ENCODE measurements at regions not wholly inside any gene's neighbourhood (a gene's known extent, or its start where the extent isn't known, plus 50 kb on each side); places are given as distances from the start of the nearest gene placed in this dataset.

GRCh38 chr11:81000334-81000733 is 1559.5 kb upstream of the TENM4 start:
- no peak for DNase-seq
- TF ChIP-seq POLR2A (IDR thresholded peaks at IDR 0.05; ENCODE audit: low read length) (no peak), GATA1 (IDR thresholded peaks at IDR 0.05; ENCODE audit: low read depth, low read length) (no peak)

GRCh38 chr11:80995523-80995922 is 1554.7 kb upstream of the TENM4 start:
- TF ChIP-seq POLR2A (IDR thresholded peaks at IDR 0.05; ENCODE audit: low read length) (no peak), GATA1 (IDR thresholded peaks at IDR 0.05; ENCODE audit: low read depth, low read length) (no peak)
- DNase-seq = no peak

- DNase-seq = no peak
- TF ChIP-seq POLR2A (IDR thresholded peaks at IDR 0.05; ENCODE audit: low read length) (no peak), GATA1 (IDR thresholded peaks at IDR 0.05; ENCODE audit: low read depth, low read length) (no peak)
Observed at GRCh38 chr11:80993536-80993935, 1552.7 kb upstream of the TENM4 start.

GRCh38 chr11:80990885-80991284 is 1550.1 kb upstream of the TENM4 start:
- no peak for DNase-seq
- no peak for TF ChIP-seq GATA1 (IDR thresholded peaks at IDR 0.05; ENCODE audit: low read depth, low read length)
- TF ChIP-seq POLR2A (IDR thresholded peaks at IDR 0.05; ENCODE audit: low read length) = no peak

DNA sequence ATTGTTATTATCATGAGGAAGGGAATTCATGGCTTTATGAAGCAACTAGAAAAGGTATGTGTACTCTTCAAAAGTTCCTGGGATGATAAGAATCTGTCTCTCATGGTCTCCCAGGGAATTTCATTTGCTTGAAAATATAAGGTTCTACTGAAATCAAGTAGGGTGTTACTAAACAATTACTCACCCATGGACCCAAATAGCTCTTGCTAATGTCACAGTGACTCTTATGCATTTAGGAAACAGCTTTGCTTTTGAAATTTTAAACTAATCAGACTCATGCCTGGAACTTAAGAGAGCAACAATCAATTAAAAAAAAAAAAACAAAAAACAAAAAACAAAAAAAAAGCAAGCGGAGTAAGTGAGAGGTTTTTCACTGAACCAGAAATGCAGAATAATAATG is 1546.3 kb upstream of the TENM4 start:
- DNase-seq = no peak
- no peak for TF ChIP-seq POLR2A (IDR thresholded peaks at IDR 0.05; ENCODE audit: low read length)
- TF ChIP-seq GATA1 (IDR thresholded peaks at IDR 0.05; ENCODE audit: low read depth, low read length) = no peak

- no peak for DNase-seq
- no peak for TF ChIP-seq GATA1 (IDR thresholded peaks at IDR 0.05; ENCODE audit: low read depth, low read length)
- no peak for TF ChIP-seq POLR2A (IDR thresholded peaks at IDR 0.05; ENCODE audit: low read length)
Observed at GRCh38 chr11:80986421-80987074, 1545.7 kb upstream of the TENM4 start.

- no peak for DNase-seq
- no peak for TF ChIP-seq GATA1 (IDR thresholded peaks at IDR 0.05; ENCODE audit: low read depth, low read length)
- no peak for TF ChIP-seq POLR2A (IDR thresholded peaks at IDR 0.05; ENCODE audit: low read length)
Observed at GRCh38 chr11:80980227-80980626, 1539.4 kb upstream of the TENM4 start.

DNA sequence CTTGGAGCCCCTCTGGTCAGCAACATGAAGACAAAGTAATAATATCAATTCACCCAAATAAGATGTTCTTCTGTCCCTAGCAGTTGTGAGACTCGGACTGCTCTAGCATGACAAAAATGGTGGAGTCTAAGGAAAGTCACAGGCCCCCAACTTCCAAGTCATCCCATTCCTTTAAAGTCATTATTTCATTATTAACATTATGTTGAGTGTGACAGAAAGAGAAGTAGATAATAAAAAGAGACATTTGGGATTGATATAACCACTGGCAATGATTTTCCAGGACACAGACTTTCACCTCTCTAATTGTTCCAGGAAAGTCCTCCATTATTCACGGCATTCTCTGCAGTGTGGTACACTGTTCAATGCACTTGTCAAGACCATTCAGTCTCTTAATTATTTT is 1533.0 kb upstream of the TENM4 start:
- no peak for DNase-seq
- TF ChIP-seq POLR2A (IDR thresholded peaks at IDR 0.05; ENCODE audit: low read length) (no peak), GATA1 (IDR thresholded peaks at IDR 0.05; ENCODE audit: low read depth, low read length) (no peak)

DNA sequence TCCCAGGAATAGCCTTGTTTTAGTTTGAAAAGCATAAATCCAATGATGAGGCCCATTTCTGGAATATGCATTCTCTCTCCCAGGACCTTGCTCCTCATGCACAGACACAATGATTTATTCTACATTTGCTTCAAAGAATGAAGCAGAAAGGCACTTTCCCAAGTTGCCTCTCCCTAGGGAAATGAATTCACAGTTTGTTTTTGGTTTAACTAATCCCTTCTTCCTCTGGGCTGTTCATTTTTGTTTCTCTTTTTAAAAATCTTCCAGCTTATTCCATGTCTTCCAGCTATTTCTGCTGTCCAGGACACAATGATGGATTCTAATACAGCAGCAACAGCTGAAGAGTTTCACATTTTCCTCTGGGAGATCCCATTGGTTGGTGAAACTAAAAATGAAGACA is 1529.2 kb upstream of the TENM4 start:
- TF ChIP-seq POLR2A (IDR thresholded peaks at IDR 0.05; ENCODE audit: low read length) (no peak), GATA1 (IDR thresholded peaks at IDR 0.05; ENCODE audit: low read depth, low read length) (no peak)
- DNase-seq = no peak

DNA sequence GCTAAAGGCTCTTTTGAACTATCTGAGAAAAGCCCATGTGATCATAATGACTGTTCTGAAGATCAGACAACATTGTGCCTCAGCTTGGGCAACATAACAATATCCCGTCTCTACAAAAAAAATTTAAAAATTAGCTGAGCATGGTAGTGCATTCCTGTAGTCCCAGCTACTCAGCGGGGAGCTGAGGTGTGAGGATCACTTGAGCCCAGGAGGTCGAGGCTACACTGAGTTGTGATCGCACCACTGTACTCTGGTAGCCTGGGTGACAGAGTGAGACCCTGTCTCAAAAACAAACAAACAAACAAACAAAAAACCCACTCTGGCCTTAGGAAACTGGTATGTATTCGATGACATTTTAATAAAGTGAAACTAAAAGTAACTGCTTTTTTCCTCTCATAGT is 1526.8 kb upstream of the TENM4 start:
- no peak for TF ChIP-seq GATA1 (IDR thresholded peaks at IDR 0.05; ENCODE audit: low read depth, low read length)
- TF ChIP-seq POLR2A (IDR thresholded peaks at IDR 0.05; ENCODE audit: low read length) = no peak
- no peak for DNase-seq

DNA sequence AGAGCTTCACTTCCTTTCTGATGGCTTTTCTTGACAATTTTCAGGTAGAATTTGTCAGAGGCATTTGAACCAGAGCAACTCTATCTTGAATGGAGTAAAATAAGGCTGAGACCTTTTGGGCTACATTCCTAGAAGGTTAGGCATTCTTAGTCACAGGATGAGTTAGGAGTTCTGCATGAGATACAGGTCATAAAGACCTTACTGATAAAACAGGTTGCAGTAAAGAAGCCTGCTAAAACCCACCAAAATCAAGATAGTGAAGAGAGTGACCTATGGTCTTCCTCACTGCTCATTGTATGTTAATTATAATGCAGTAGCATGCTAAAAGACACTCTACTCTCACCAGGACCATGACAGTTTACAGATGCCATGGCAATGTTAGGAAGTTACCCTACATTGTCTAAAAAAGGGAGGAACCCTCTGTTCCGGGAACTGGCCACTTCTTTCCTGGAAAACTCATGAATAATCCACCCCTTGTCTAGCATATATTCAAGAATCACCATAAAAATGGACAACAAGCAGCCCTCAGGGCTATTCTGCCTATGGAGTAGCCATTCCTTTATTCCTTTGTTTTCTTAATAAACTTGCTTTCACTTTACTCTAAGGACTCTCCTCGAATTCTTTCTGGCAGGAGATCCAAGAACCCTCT is 1519.7 kb upstream of the TENM4 start:
- no peak for DNase-seq
- TF ChIP-seq POLR2A (IDR thresholded peaks at IDR 0.05; ENCODE audit: low read length) = no peak
- TF ChIP-seq GATA1 (IDR thresholded peaks at IDR 0.05; ENCODE audit: low read depth, low read length) = no peak

DNA sequence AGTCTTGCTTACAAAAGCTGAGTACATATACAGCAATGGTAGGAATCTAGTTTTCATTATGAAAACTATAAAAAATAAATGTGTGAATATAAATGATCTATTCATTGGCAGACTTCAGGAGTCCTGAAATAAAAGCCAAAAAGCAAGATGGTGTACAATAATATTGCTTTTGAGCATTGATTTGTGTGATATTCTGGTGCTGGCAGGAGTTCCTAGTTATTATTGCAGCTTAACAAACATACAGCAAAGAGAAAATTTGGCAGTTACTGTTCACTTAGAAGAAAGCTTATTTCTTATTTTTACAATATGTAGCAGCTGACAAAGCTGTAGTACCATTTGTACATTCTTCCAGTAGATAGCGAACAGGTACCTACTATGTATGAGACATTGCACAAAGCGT is 1518.9 kb upstream of the TENM4 start:
- TF ChIP-seq POLR2A (IDR thresholded peaks at IDR 0.05; ENCODE audit: low read length) (no peak), GATA1 (IDR thresholded peaks at IDR 0.05; ENCODE audit: low read depth, low read length) (no peak)
- no peak for DNase-seq

DNA sequence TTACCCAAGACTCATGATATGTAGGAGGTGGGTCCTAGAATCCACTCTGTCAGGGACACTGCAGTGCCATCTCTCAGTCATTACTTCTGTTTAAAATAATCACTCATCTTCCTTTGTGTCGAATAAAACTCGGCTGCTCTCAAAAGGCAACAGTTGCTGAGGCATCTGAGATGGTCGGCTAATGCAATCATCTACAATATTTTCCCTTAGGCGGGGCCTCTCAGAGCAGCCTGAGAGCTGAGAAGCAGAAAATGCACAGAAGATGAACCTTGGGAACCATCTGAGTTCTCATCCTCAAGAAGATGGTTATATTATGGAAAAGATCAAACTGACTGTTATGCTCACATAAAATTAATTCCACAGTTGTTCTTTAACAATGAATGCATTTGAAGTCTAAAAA is 1518.2 kb upstream of the TENM4 start:
- TF ChIP-seq POLR2A (IDR thresholded peaks at IDR 0.05; ENCODE audit: low read length) = no peak
- TF ChIP-seq GATA1 (IDR thresholded peaks at IDR 0.05; ENCODE audit: low read depth, low read length) = no peak
- no peak for DNase-seq

DNA sequence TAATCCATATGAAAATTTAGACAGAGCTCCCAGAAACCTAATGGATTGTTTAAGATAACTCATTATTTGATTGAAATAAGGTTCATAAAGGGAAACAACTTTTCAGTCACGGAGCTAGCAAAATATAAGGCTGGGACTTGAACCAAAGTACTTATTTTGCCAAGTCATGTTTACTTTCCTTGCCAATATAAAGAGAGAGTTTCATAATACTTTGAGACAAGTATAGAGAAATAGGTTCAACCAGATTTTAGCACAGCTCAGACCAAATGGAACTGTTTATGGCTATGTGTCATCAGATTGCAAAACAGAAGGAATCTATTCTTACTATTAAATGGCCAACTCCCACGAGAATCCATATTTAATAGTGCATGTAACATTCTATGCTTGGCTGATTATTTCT is 1517.5 kb upstream of the TENM4 start:
- DNase-seq = no peak
- TF ChIP-seq GATA1 (IDR thresholded peaks at IDR 0.05; ENCODE audit: low read depth, low read length) (no peak), POLR2A (IDR thresholded peaks at IDR 0.05; ENCODE audit: low read length) (no peak)

DNA sequence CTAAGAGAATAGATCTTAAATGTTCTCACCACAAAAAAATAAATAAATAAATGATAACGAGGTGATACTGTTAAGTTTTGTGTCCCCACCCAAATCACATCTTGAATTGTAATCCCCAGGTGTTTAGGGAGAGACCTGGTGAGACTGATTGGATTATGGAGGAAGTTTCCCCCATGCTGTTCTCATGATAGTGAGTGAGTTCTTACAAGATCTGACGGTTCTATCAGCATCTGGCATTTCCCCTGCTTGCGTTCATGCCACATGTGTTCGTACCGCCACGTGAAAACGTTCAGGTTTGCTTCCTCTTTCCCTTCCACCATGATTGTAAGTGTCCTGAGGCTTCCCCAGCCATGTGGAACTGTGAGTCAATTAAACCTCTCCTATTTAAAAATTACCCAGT is 1514.8 kb upstream of the TENM4 start:
- TF ChIP-seq GATA1 (IDR thresholded peaks at IDR 0.05; ENCODE audit: low read depth, low read length) (no peak), POLR2A (IDR thresholded peaks at IDR 0.05; ENCODE audit: low read length) (no peak)
- DNase-seq = no peak
